ENCODE measurements at regions not wholly inside any gene's neighbourhood (a gene's known extent, or its start where the extent isn't known, plus 50 kb on each side); places are given as distances from the start of the nearest gene placed in this dataset.

- TF ChIP-seq CTCF (IDR thresholded peaks at IDR 0.05) = no peak
Observed at GRCh38 chr7:28885771-28886170, 72.4 kb downstream of the TRIL start.

GRCh38 chr7:28882869-28883470, 75.2 kb downstream of the TRIL start:
- no peaks in the 10 kb centered on the region for H3K36me3 ChIP-seq (ENCODE audit: low read depth)
- DNase-seq (peak in 1 of 3 donors; percentile 26), ATAC-seq (peak; percentile 72)
- intact Hi-C loops (cut with DNase I, micrococcal nuclease) = no loop called here
- no peaks in the 10 kb centered on the region for H3K4me1 ChIP-seq (ENCODE audit: low read depth)
- no peaks in the 10 kb centered on the region for H3K9me3 ChIP-seq
- no peak for TF ChIP-seq CTCF (IDR thresholded peaks at IDR 0.05)
- no peak overlapping the region for H3K4me3 ChIP-seq

More at GRCh38 chr7:28885771-28886170, 72.4 kb downstream of the TRIL start:
- Histone ChIP-seq H3K9me3 (no peaks in the 10 kb centered on the region), H3K4me1 (ENCODE audit: low read depth) (no peaks in the 10 kb centered on the region), H3K4me3 (no peak overlapping the region), H3K36me3 (ENCODE audit: low read depth) (no peaks in the 10 kb centered on the region)
- DNase-seq = no peak
- intact Hi-C loops (cut with DNase I, micrococcal nuclease) = no loop called here
- no peak for ATAC-seq

GRCh38 chr7:28879105-28879504, 79.0 kb downstream of the TRIL start:
- ATAC-seq (no peak), DNase-seq (no peak)
- no peaks in the 10 kb centered on the region for H3K9me3 ChIP-seq
- intact Hi-C loops (cut with DNase I, micrococcal nuclease) = no loop called here
- no peaks in the 10 kb centered on the region for H3K36me3 ChIP-seq (ENCODE audit: low read depth)
- no peak for TF ChIP-seq CTCF (IDR thresholded peaks at IDR 0.05)
- H3K4me3 ChIP-seq = no peak overlapping the region
- no peaks in the 10 kb centered on the region for H3K4me1 ChIP-seq (ENCODE audit: low read depth)

DNA sequence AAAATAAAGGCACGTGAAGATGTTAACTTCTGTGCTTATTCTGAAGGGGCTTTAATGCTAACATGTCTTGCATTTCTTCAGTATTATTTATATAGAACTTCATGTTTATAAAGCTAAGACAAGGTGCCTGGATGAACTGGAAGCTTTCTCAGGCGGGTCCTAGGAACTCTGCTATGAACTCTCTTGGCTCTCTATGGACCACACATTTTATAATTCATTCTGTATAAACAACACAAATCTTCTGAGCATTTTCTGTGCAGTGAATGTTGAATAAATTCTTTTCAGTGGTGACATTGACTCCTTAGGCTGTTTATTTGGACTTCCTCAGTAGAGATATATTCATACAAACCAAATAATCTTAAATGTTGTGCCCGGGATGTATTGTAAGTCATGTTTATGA, 79.6 kb downstream of the TRIL start:
- Histone ChIP-seq H3K4me1 (ENCODE audit: low read depth) (no peaks in the 10 kb centered on the region), H3K36me3 (ENCODE audit: low read depth) (no peaks in the 10 kb centered on the region), H3K4me3 (no peak overlapping the region), H3K9me3 (no peaks in the 10 kb centered on the region)
- TF ChIP-seq CTCF (IDR thresholded peaks at IDR 0.05) = no peak
- ATAC-seq = no peak
- intact Hi-C loops (cut with DNase I, micrococcal nuclease) = no loop called here
- no peak for DNase-seq

All from mucosa of descending colon (tissue), 3 donors.